ENCODE measurements at regions not wholly inside any gene's neighbourhood (a gene's known extent, or its start where the extent isn't known, plus 50 kb on each side); places are given as distances from the start of the nearest gene placed in this dataset.
A peak's percentile ranks its signal among the peaks of the same experiment; 100 is the strongest.
"Not testable (repeated sequence)": the region's sequence is repeated elsewhere in the genome, so short reads cannot be mapped to it uniquely, and the experiment has no call there.

DNA sequence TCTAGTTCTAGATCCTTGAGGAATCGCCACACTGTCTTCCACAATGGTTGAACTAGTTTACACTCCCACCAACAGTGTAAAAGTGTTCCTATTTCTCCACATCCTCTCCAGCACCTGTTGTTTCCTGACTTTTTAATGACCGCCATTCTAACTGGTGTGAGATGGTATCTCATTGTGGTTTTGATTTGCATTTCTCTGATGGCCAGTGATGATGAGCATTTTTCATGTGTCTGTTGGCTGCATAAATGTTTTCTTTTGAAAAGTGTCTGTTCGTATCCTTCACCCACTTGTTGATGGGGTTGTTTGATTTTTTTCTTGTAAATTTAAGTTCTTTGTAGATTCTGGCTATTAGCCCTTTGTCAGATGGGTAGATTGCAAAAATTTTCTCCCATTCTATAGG is 79.2 kb downstream of the SLC41A2 start:
- POLR2A ChIA-PET; H3K36me3 Mint-ChIP-seq (ENCODE audit: low read depth); DNase-seq; H3K4me1 Mint-ChIP-seq; H3K4me3 Mint-ChIP-seq; H3K9me3 Mint-ChIP-seq; H3K27ac Mint-ChIP-seq; CTCF ChIA-PET; H3K27me3 Mint-ChIP-seq: not testable (repeated sequence)

- no peak overlapping the region for H3K4me3 Mint-ChIP-seq
- peaks cover 3% of the 10 kb centered on the region for H3K4me1 Mint-ChIP-seq
- H3K36me3 Mint-ChIP-seq (ENCODE audit: low read depth) = no peaks in the 10 kb centered on the region
- no peak overlapping the region for H3K27ac Mint-ChIP-seq
- ChIA-PET POLR2A (no interaction called here), CTCF (interaction anchor here (2.0 kb wide), 1 partner anchor 495 kb away, joined by 13 read pairs; no protein-coding TSS in a partner anchor)
- H3K9me3 Mint-ChIP-seq = no peaks in the 10 kb centered on the region
- H3K27me3 Mint-ChIP-seq = peaks cover 8% of the 10 kb centered on the region
- DNase-seq = peak; percentile 36
Measured at GRCh38 chr12:104877103-104877705, 80.9 kb downstream of the SLC41A2 start.

- Mint-ChIP-seq H3K27ac (no peak overlapping the region), H3K27me3 (peaks cover 2% of the 10 kb centered on the region), H3K4me3 (no peak overlapping the region), H3K4me1 (peaks cover 3% of the 10 kb centered on the region), H3K9me3 (no peaks in the 10 kb centered on the region), H3K36me3 (ENCODE audit: low read depth) (no peaks in the 10 kb centered on the region)
- no peak for DNase-seq
- CTCF ChIA-PET = interaction anchor here (0.7 to 1.6 kb wide), 3 partner anchors 180 to 505 kb away, joined by 3 to 5 read pairs (median 3); no protein-coding TSS in a partner anchor
- POLR2A ChIA-PET = no interaction called here
Measured at GRCh38 chr12:104873374-104873773, 84.7 kb downstream of the SLC41A2 start.

GRCh38 chr12:104870797-104871196 is 87.3 kb downstream of the SLC41A2 start:
- CTCF ChIA-PET = interaction anchor here (0.9 kb wide), 1 partner anchor 489 kb away, joined by 3 read pairs; no protein-coding TSS in a partner anchor
- DNase-seq = no peak
- Mint-ChIP-seq H3K27me3 (peaks cover 2% of the 10 kb centered on the region), H3K4me3 (no peak overlapping the region), H3K9me3 (no peaks in the 10 kb centered on the region), H3K27ac (no peak overlapping the region), H3K36me3 (ENCODE audit: low read depth) (no peaks in the 10 kb centered on the region), H3K4me1 (peaks cover 5% of the 10 kb centered on the region)
- POLR2A ChIA-PET = no interaction called here

GRCh38 chr12:104866291-104866690 is 91.8 kb downstream of the SLC41A2 start:
- CTCF ChIA-PET = no interaction called here
- peaks cover 2% of the 10 kb centered on the region for H3K27me3 Mint-ChIP-seq
- H3K36me3 Mint-ChIP-seq (ENCODE audit: low read depth) = no peaks in the 10 kb centered on the region
- H3K4me1 Mint-ChIP-seq = peaks cover 12% of the 10 kb centered on the region
- no peak overlapping the region for H3K27ac Mint-ChIP-seq
- no peak overlapping the region for H3K4me3 Mint-ChIP-seq
- no peak for DNase-seq
- POLR2A ChIA-PET = no interaction called here
- no peaks in the 10 kb centered on the region for H3K9me3 Mint-ChIP-seq

GRCh38 chr12:104865080-104865479 is 93.0 kb downstream of the SLC41A2 start:
- H3K9me3 Mint-ChIP-seq = no peaks in the 10 kb centered on the region
- ChIA-PET CTCF (no interaction called here), POLR2A (no interaction called here)
- DNase-seq = no peak
- H3K27ac Mint-ChIP-seq = no peak overlapping the region
- H3K4me3 Mint-ChIP-seq = no peak overlapping the region
- H3K27me3 Mint-ChIP-seq = peaks cover 2% of the 10 kb centered on the region
- peaks cover 12% of the 10 kb centered on the region for H3K4me1 Mint-ChIP-seq
- H3K36me3 Mint-ChIP-seq (ENCODE audit: low read depth) = no peaks in the 10 kb centered on the region

- ChIA-PET POLR2A (interaction anchor here (0.7 kb wide), 1 partner anchor 124 kb away, joined by 3 read pairs; no protein-coding TSS in a partner anchor), CTCF (interaction anchor here (0.6 kb wide), 1 partner anchor 401 kb away, joined by 3 read pairs; no protein-coding TSS in a partner anchor)
- Mint-ChIP-seq H3K9me3 (no peaks in the 10 kb centered on the region), H3K27me3 (no peaks in the 10 kb centered on the region), H3K36me3 (ENCODE audit: low read depth) (no peaks in the 10 kb centered on the region), H3K27ac (no peak overlapping the region), H3K4me3 (no peak overlapping the region), H3K4me1 (peaks cover 12% of the 10 kb centered on the region)
- DNase-seq = no peak
Measured at GRCh38 chr12:104864668-104865067, 93.4 kb downstream of the SLC41A2 start.

DNA sequence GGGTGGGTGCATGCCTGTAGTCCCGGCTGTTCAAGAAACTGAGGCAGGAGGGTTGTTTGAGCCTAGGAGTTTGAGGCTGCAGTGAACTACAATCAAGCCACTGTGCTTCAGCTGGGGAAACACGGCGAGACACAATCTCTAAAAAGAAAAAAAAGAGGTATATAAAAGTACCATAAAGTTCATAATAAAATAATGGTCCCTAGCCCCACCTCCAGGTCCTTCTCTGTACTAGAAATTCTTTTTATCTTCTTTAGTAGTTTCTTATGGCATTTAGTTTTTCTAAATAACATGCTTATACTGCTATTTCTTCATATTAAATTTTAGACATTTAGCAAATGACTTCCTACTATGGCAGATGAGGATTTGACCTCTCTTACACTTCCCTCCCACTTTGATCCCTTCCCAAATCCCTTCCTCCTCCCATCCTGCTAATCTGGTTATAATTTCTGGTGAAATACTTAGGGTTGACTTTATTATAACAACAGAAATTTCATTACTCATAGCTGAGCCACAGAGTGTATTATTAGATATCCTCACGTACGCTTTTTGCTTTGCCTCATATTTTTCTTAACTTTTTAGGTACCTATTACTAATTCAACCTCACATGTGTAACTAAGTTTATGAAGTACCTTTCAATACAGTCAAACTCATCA is 94.7 kb downstream of the SLC41A2 start:
- CTCF ChIA-PET = no interaction called here

DNA sequence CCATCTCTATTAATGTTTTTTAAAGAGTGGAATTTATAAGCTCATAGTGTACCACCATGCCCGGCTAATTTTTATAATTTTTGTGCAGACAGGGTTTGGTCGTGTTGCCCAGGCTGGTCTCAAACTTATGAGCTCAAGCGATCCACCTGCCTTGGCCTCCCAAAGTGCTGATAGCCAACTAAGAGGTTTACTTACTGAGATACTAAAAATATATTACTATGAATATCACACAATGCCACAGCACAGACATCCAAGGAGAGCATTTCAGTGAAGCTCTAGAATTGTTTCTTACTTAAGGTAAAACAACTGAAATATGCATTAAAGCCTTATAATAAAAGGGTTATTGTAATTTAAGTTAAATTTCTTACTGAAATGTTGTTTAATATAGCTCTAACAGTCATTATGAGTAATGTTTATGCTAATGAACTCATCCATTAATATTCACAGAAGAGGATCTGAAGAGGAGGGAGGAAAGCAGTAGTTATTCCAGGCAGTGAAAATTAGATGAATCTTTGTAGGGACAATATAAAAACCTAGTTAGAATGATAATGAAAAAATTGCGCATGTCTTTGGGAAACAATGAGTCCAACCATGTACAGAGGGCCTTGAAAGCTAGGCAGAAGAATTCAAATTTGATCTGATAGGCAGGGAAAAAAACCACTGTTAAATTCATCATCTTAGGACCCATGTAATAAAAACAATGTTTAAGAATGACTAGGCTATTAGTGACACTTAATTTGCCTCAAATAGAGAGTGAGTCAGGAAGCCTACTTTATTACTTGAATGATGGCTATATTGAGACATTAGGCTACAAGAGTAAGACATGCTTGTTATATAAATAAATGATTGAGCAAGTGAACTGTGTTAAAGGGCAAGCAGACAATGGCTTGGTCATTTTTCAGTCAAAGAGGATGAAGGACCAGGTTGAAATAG is 99.2 kb downstream of the SLC41A2 start:
- Mint-ChIP-seq H3K4me3 (no peak overlapping the region), H3K9me3 (no peaks in the 10 kb centered on the region), H3K27ac (no peak overlapping the region), H3K36me3 (ENCODE audit: low read depth) (no peaks in the 10 kb centered on the region), H3K4me1 (no peaks in the 10 kb centered on the region), H3K27me3 (no peaks in the 10 kb centered on the region)
- no peak for DNase-seq
- CTCF ChIA-PET = interaction anchor here (0.6 to 1.1 kb wide), 2 partner anchors 9 to 483 kb away, joined by 3 read pairs; no protein-coding TSS in a partner anchor
- POLR2A ChIA-PET = no interaction called here

More for the DNA sequence above, 94.7 kb downstream of the SLC41A2 start:
- DNase-seq = no peak
- peaks cover 12% of the 10 kb centered on the region for H3K4me1 Mint-ChIP-seq
- no peaks in the 10 kb centered on the region for H3K27me3 Mint-ChIP-seq
- H3K36me3 Mint-ChIP-seq (ENCODE audit: low read depth) = no peaks in the 10 kb centered on the region
- H3K27ac Mint-ChIP-seq = no peak overlapping the region
- no peaks in the 10 kb centered on the region for H3K9me3 Mint-ChIP-seq
- POLR2A ChIA-PET = interaction anchor here (0.6 kb wide), 1 partner anchor 294 kb away, joined by 3 read pairs; no protein-coding TSS in a partner anchor
- no peak overlapping the region for H3K4me3 Mint-ChIP-seq

GRCh38 chr12:104856531-104856930 is 101.6 kb downstream of the SLC41A2 start:
- Mint-ChIP-seq H3K9me3 (no peaks in the 10 kb centered on the region), H3K4me1 (no peaks in the 10 kb centered on the region), H3K4me3 (no peak overlapping the region), H3K27me3 (no peaks in the 10 kb centered on the region), H3K36me3 (ENCODE audit: low read depth) (no peaks in the 10 kb centered on the region), H3K27ac (no peak overlapping the region)
- no peak for DNase-seq
- POLR2A ChIA-PET = no interaction called here
- CTCF ChIA-PET = interaction anchor here (0.7 to 1.0 kb wide), 2 partner anchors 66 to 1141 kb away, joined by 3 read pairs; no protein-coding TSS in a partner anchor

DNA sequence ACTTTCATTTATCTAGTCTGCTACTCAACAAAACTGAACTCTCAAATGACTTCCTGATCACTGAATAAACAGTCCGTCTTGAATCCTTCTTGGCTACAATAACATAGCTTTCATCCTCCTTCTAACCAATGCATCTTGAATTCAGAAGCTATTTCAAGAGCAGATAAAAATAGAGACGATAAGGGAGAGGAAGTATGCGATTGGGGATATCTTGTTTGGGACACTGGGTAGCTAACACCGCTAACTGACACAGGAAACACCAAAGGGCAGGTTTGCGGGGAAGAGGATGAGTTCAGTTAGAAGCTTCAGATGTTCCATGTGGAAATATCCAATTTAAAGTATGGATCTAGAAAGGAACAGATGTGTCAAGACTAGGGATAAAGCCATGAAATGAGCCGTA is 102.5 kb downstream of the SLC41A2 start:
- ChIA-PET CTCF (interaction anchor here (0.5 to 1.0 kb wide), 2 partner anchors 65 to 112 kb away, joined by 3 to 4 read pairs; no protein-coding TSS in a partner anchor), POLR2A (no interaction called here)
- no peak overlapping the region for H3K27ac Mint-ChIP-seq
- DNase-seq = no peak
- no peak overlapping the region for H3K4me3 Mint-ChIP-seq
- H3K27me3 Mint-ChIP-seq = no peaks in the 10 kb centered on the region
- no peaks in the 10 kb centered on the region for H3K36me3 Mint-ChIP-seq (ENCODE audit: low read depth)
- H3K4me1 Mint-ChIP-seq = no peaks in the 10 kb centered on the region
- H3K9me3 Mint-ChIP-seq = no peaks in the 10 kb centered on the region

DNA sequence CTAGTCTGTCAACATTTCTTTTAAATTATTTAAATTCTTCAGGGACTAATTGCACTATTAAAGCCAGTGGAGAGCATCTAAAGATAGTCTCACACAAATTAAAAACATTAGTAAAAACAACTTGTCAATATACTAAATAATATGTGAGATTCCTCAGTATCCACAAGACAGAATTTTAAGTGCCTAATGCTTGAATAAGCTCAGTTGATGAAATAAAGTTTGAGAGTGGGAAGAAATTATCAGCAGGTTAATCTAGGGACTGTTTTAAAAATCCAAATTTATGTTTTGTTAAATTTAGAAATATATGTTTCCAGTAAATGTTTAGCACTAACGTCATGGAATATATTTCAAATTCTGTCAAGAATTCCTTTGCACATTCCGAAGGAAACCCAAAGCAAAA is 105.2 kb downstream of the SLC41A2 start:
- Mint-ChIP-seq H3K27ac (no peak overlapping the region), H3K4me1 (no peaks in the 10 kb centered on the region), H3K36me3 (ENCODE audit: low read depth) (no peaks in the 10 kb centered on the region), H3K4me3 (no peak overlapping the region), H3K27me3 (no peaks in the 10 kb centered on the region), H3K9me3 (no peaks in the 10 kb centered on the region)
- ChIA-PET CTCF (interaction anchor here (1.3 kb wide), 1 partner anchor 471 kb away, joined by 5 read pairs; no protein-coding TSS in a partner anchor), POLR2A (no interaction called here)
- DNase-seq = no peak

- no peak overlapping the region for H3K4me3 Mint-ChIP-seq
- no peaks in the 10 kb centered on the region for H3K9me3 Mint-ChIP-seq
- H3K36me3 Mint-ChIP-seq (ENCODE audit: low read depth) = no peaks in the 10 kb centered on the region
- no peak overlapping the region for H3K27ac Mint-ChIP-seq
- POLR2A ChIA-PET = no interaction called here
- CTCF ChIA-PET = interaction anchor here (1.3 kb wide), 1 partner anchor 470 kb away, joined by 5 read pairs; no protein-coding TSS in a partner anchor
- no peaks in the 10 kb centered on the region for H3K27me3 Mint-ChIP-seq
- H3K4me1 Mint-ChIP-seq = no peaks in the 10 kb centered on the region
- DNase-seq = no peak
Measured at GRCh38 chr12:104852102-104852501, 106.0 kb downstream of the SLC41A2 start.

Data from activated CD4-positive, alpha-beta memory T cell treated with anti-CD3 and anti-CD28 coated beads, Interleukin-2, amount 10 ng/mL, durations not matched to agents 7 days and 5 days (primary cell).